ENCODE measurements at regions not wholly inside any gene's neighbourhood (a gene's known extent, or its start where the extent isn't known, plus 50 kb on each side); places are given as distances from the start of the nearest gene placed in this dataset.

- TF ChIP-seq, protein P1, sequence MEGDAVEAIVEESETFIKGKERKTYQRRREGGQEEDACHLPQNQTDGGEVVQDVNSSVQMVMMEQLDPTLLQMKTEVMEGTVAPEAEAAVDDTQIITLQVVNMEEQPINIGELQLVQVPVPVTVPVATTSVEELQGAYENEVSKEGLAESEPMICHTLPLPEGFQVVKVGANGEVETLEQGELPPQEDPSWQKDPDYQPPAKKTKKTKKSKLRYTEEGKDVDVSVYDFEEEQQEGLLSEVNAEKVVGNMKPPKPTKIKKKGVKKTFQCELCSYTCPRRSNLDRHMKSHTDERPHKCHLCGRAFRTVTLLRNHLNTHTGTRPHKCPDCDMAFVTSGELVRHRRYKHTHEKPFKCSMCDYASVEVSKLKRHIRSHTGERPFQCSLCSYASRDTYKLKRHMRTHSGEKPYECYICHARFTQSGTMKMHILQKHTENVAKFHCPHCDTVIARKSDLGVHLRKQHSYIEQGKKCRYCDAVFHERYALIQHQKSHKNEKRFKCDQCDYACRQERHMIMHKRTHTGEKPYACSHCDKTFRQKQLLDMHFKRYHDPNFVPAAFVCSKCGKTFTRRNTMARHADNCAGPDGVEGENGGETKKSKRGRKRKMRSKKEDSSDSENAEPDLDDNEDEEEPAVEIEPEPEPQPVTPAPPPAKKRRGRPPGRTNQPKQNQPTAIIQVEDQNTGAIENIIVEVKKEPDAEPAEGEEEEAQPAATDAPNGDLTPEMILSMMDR (IDR thresholded peaks at IDR 0.05; ENCODE audit: low read length), result no peak
- TF ChIP-seq EZH2 (optimal IDR thresholded peaks at IDR 0.05; ENCODE audit: low read depth, low read length) (no peak), EZH2phosphoT487 (IDR thresholded peaks at IDR 0.05; ENCODE audit: low read length) (no peak)
Measured at GRCh38 chr6:22027040-22027725, 269.7 kb downstream of the PRL start.

All from MM.1S (cell line).